Putamen (tissue), 1 donor: ENCODE measurements at regions not wholly inside any gene's neighbourhood (a gene's known extent, or its start where the extent isn't known, plus 50 kb on each side); places are given as distances from the start of the nearest gene placed in this dataset.
"Not testable (repeated sequence)": the region's sequence is repeated elsewhere in the genome, so short reads cannot be mapped to it uniquely, and the experiment has no call there.

ENCODE experiments used
- DNase-seq: peaks from one replicate; pipeline ENCODE4 v3.0.0-alpha.2; 2016; ENCODE audit warnings: low spot score

GRCh38 chr11:98036810-98037209, 983.9 kb upstream of the CNTN5 start:
- DNase-seq, result no peak

- DNase-seq, result peak; percentile 18
These were observed 980.5 kb upstream of the CNTN5 start for GRCh38 chr11:98040061-98040808.

- DNase-seq, result no peak
These were observed 973.1 kb upstream of the CNTN5 start for GRCh38 chr11:98047647-98048046.

GRCh38 chr11:98053851-98054250, 966.9 kb upstream of the CNTN5 start:
- DNase-seq, result no peak

- DNase-seq, result no peak
These were observed 963.8 kb upstream of the CNTN5 start for GRCh38 chr11:98056945-98057344.

- DNase-seq, result no peak
These were observed 961.3 kb upstream of the CNTN5 start for GRCh38 chr11:98059488-98059887.

GRCh38 chr11:98060759-98061158, 960.0 kb upstream of the CNTN5 start:
- DNase-seq, result no peak

- DNase-seq, result no peak
These were observed 958.9 kb upstream of the CNTN5 start for GRCh38 chr11:98061858-98062257.

- no peak for DNase-seq
These were observed 958.0 kb upstream of the CNTN5 start for GRCh38 chr11:98062714-98063113.

- no peak for DNase-seq
These were observed 952.5 kb upstream of the CNTN5 start for GRCh38 chr11:98068251-98068650.

- DNase-seq, result not testable (repeated sequence)
These were observed 951.6 kb upstream of the CNTN5 start for GRCh38 chr11:98069147-98069546.

GRCh38 chr11:98069861-98070260, 950.9 kb upstream of the CNTN5 start:
- DNase-seq, result no peak

GRCh38 chr11:98090861-98091505, 929.8 kb upstream of the CNTN5 start:
- no peak for DNase-seq

- no peak for DNase-seq
These were observed 921.4 kb upstream of the CNTN5 start for GRCh38 chr11:98099371-98099770.

- DNase-seq, result no peak
These were observed 920.1 kb upstream of the CNTN5 start for GRCh38 chr11:98100689-98101088.

GRCh38 chr11:98101329-98101728, 919.4 kb upstream of the CNTN5 start:
- no peak for DNase-seq

GRCh38 chr11:98104249-98104648, 916.5 kb upstream of the CNTN5 start:
- DNase-seq, result no peak

- no peak for DNase-seq
These were observed 913.0 kb upstream of the CNTN5 start for GRCh38 chr11:98107736-98108135.

- no peak for DNase-seq
These were observed 910.7 kb upstream of the CNTN5 start for GRCh38 chr11:98110030-98110429.

- no peak for DNase-seq
These were observed 904.9 kb upstream of the CNTN5 start for GRCh38 chr11:98115873-98116272.

GRCh38 chr11:98130117-98130625, 890.6 kb upstream of the CNTN5 start:
- no peak for DNase-seq

- no peak for DNase-seq
These were observed 884.4 kb upstream of the CNTN5 start for GRCh38 chr11:98136357-98136756.

- no peak for DNase-seq
These were observed 883.3 kb upstream of the CNTN5 start for GRCh38 chr11:98137437-98137836.

- DNase-seq, result no peak
These were observed 877.1 kb upstream of the CNTN5 start for GRCh38 chr11:98143661-98144060.
